LNCaP clone FGC (cell line): ENCODE measurements at regions not wholly inside any gene's neighbourhood (a gene's known extent, or its start where the extent isn't known, plus 50 kb on each side); places are given as distances from the start of the nearest gene placed in this dataset.

ENCODE experiments used
- DNase-seq: peaks from one replicate; pipeline ENCODE4 v3.0.0-alpha.2; 2011; ENCODE audit warnings: low read depth
- H3K4me3 ChIP-seq: 2 replicates; pipeline ENCODE4 v1.5.1; 2011; ENCODE audit warnings: mild to moderate bottlenecking, low read depth, low read length, control low read depth
- TF ChIP-seq, protein P1 (sequence below): IDR thresholded peaks from 2 replicates; pipeline ENCODE4 v1.5.1; 2012; ENCODE audit warnings: mild to moderate bottlenecking; ENCODE audit not compliant: control insufficient read depth, insufficient read depth; ENCODE audit errors: extremely low read depth

- no peak overlapping the region for H3K4me3 ChIP-seq
- DNase-seq = no peak
- TF ChIP-seq, protein P1, sequence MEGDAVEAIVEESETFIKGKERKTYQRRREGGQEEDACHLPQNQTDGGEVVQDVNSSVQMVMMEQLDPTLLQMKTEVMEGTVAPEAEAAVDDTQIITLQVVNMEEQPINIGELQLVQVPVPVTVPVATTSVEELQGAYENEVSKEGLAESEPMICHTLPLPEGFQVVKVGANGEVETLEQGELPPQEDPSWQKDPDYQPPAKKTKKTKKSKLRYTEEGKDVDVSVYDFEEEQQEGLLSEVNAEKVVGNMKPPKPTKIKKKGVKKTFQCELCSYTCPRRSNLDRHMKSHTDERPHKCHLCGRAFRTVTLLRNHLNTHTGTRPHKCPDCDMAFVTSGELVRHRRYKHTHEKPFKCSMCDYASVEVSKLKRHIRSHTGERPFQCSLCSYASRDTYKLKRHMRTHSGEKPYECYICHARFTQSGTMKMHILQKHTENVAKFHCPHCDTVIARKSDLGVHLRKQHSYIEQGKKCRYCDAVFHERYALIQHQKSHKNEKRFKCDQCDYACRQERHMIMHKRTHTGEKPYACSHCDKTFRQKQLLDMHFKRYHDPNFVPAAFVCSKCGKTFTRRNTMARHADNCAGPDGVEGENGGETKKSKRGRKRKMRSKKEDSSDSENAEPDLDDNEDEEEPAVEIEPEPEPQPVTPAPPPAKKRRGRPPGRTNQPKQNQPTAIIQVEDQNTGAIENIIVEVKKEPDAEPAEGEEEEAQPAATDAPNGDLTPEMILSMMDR = no peak
Observed at GRCh38 chr19:56927791-56928207, 87.3 kb upstream of the PEG3 start.

GRCh38 chr19:56930647-56931535 lies 90.4 kb upstream of the PEG3 start:
- H3K4me3 ChIP-seq = no peak overlapping the region

DNA sequence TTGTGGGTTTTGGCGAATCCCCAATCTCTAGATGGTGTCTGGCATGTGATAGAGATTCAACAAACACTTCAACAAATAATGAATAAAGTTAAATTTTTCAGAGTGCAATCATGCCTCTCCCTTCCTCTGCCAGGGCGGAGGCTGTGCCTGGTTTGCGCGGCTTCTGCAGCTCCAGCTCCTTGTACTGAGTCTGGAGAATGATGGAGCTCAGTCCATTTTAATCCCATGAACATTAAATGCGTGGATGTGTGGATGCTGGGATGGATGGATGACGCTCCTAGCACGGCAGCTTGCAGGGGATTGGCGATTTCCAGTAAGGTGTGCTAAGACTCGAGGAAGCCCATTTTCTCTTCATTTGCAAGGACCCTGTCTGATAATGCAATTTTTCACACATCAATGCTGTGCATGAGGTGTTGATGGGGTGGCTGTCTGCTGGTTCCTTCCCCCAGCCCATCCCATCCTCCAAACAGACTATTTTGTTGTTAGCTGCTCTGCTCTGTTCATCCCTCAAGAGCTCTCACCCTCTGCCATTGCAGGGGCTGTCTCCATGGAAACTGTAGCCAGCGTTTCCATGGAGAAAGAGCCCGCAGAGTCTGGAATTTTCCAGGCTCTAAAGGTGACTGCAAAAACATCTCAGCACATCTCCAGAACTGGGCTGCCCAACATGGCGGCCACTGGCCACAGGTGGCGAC lies 92.6 kb upstream of the PEG3 start:
- H3K4me3 ChIP-seq = no peak overlapping the region
- TF ChIP-seq, protein P1 = no peak
- DNase-seq = no peak

More at GRCh38 chr19:56930647-56931535, 90.4 kb upstream of the PEG3 start:
- peak; percentile 99 for DNase-seq
- TF ChIP-seq, protein P1 = no peak

DNA sequence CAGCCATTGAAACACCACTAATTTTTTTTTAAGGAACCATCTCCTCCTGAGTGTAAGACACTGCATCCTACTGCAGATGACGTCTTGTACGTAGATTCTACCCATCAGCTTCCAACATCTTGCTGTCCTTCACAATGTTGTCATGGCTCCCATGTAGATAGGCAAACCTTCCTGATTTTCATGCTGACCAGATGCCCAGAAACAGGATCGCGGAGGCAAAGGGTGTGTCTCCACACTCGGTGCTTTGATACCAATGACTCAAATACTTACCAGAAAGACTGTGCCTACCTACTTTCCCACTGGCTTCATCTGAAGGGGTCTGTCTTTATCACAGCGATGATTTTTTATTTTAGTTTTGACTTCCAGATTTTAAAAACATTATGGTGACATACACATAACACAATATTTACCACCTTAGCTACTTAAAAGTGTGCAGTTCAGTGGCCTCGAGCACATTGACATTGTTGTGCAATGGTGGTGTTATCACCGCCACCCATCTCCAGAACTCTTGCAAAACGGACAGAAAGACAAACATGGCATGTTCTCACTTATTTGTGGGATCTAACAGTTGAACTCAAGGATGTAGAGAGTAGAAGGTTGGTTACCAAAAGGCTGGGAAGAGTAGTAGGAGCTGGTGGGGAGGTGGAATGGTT lies 94.0 kb upstream of the PEG3 start:
- TF ChIP-seq, protein P1 = no peak
- H3K4me3 ChIP-seq = no peak overlapping the region
- DNase-seq = no peak

DNA sequence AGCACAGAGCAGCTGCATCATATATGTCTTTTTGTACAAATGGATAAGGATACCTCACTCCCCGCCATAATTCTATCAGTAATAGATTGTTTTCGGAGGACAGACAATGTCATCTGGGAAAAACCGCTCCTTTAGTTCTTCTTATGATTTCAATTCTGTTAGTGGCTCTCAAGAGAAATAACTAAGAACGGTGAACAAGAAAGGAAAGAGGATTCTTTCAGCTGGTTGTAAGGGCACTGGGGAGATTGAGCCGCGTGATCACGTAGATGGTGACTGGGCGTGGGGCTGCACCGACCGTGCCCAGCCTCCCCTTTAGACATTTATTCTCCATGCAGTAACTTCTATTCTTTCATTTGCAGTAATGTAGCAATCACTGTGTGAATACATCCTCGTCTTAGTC lies 99.4 kb upstream of the PEG3 start:
- TF ChIP-seq, protein P1 = no peak
- H3K4me3 ChIP-seq = no peak overlapping the region
- no peak for DNase-seq

GRCh38 chr19:56942756-56943155 lies 102.2 kb upstream of the PEG3 start:
- H3K4me3 ChIP-seq = no peak overlapping the region
- no peak for DNase-seq
- TF ChIP-seq, protein P1 = no peak
